ENCODE measurements at regions not wholly inside any gene's neighbourhood (a gene's known extent, or its start where the extent isn't known, plus 50 kb on each side); places are given as distances from the start of the nearest gene placed in this dataset.

- no peaks in the 10 kb centered on the region for H3K79me2 ChIP-seq (ENCODE audit: insufficient read depth, low read length)
- no peak overlapping the region for H2BK20ac ChIP-seq (ENCODE audit: low read depth, low read length, poor library complexity, severe bottlenecking)
- no peak overlapping the region for H3T11ph ChIP-seq (ENCODE audit: low read length)
- H3K4me1 ChIP-seq (ENCODE audit: insufficient read depth, low read length), result no peaks in the 10 kb centered on the region
- no peak overlapping the region for H2BK15ac ChIP-seq (ENCODE audit: low read depth, low read length)
- H2AK5ac ChIP-seq (ENCODE audit: insufficient read length, low read length), result no peak overlapping the region
- no peak for DNase-seq
- Mint-ChIP-seq H3K27me3 (ENCODE audit: low read depth) (no peaks in the 10 kb centered on the region), H3K4me3 (no peak overlapping the region), H3K4me1 (no peaks in the 10 kb centered on the region), H3K27ac (no peak overlapping the region), H3K9me3 (no peaks in the 10 kb centered on the region), H3K36me3 (ENCODE audit: insufficient read depth in 1 of 3, low read depth in 3 of 3) (no peaks in the 10 kb centered on the region)
- no peaks in the 10 kb centered on the region for H3K23me2 ChIP-seq (ENCODE audit: insufficient read length, low read depth, low read length, poor library complexity, severe bottlenecking)
- H3K27ac ChIP-seq (ENCODE audit: insufficient read length, low read depth, low read length), result no peak overlapping the region
- TF ChIP-seq, protein P1, sequence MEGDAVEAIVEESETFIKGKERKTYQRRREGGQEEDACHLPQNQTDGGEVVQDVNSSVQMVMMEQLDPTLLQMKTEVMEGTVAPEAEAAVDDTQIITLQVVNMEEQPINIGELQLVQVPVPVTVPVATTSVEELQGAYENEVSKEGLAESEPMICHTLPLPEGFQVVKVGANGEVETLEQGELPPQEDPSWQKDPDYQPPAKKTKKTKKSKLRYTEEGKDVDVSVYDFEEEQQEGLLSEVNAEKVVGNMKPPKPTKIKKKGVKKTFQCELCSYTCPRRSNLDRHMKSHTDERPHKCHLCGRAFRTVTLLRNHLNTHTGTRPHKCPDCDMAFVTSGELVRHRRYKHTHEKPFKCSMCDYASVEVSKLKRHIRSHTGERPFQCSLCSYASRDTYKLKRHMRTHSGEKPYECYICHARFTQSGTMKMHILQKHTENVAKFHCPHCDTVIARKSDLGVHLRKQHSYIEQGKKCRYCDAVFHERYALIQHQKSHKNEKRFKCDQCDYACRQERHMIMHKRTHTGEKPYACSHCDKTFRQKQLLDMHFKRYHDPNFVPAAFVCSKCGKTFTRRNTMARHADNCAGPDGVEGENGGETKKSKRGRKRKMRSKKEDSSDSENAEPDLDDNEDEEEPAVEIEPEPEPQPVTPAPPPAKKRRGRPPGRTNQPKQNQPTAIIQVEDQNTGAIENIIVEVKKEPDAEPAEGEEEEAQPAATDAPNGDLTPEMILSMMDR (conservative IDR thresholded peaks at IDR 0.05), result no peak
- H3K14ac ChIP-seq (ENCODE audit: insufficient read depth, low read length), result no peak overlapping the region
- no peak overlapping the region for H3K9ac ChIP-seq (ENCODE audit: extremely low read depth, insufficient read length, low read length)
- no peak overlapping the region for H4K5ac ChIP-seq (ENCODE audit: insufficient read length, low read depth, low read length)
- no peak overlapping the region for H4K8ac ChIP-seq (replicated peaks; ENCODE audit: insufficient read length, low read depth, low read length)
- no peak overlapping the region for H2BK120ac ChIP-seq (ENCODE audit: low read depth, low read length, poor library complexity, severe bottlenecking)
- H3K18ac ChIP-seq (ENCODE audit: insufficient read length, low read depth, low read length), result no peak overlapping the region
- H2BK12ac ChIP-seq (ENCODE audit: insufficient read length, low read depth, low read length), result no peak overlapping the region
- no CpG with 5 or more reads among the region's 2 CpGs for WGBS (ENCODE audit: extremely low coverage, insufficient read length, low lambda C conversion rate)
- H4K20me1 ChIP-seq (ENCODE audit: control insufficient read depth, insufficient read depth, insufficient read length), result no peaks in the 10 kb centered on the region
- H3K23ac ChIP-seq (ENCODE audit: insufficient read length, low read depth, low read length), result no peak overlapping the region
- no peak overlapping the region for H3K56ac ChIP-seq (ENCODE audit: insufficient read length, low read depth, low read length)
- H2AFZ ChIP-seq (ENCODE audit: low read length), result no peak overlapping the region
- H3K9me3 ChIP-seq (ENCODE audit: control insufficient read depth, low read depth, low read length), result no peaks in the 10 kb centered on the region
- no peaks in the 10 kb centered on the region for H3K27me3 ChIP-seq (ENCODE audit: insufficient read depth, low read length)
- H3K79me1 ChIP-seq (ENCODE audit: insufficient read depth, low read depth, low read length, poor library complexity, severe bottlenecking), result no peaks in the 10 kb centered on the region
- no peak overlapping the region for H2BK5ac ChIP-seq (ENCODE audit: insufficient read length, low read length)
- H4K91ac ChIP-seq (ENCODE audit: insufficient read length, low read depth, low read length), result no peak overlapping the region
- H3K4ac ChIP-seq (ENCODE audit: low read depth, low read length), result no peak overlapping the region
- no peak overlapping the region for H3K4me2 ChIP-seq (ENCODE audit: insufficient read depth, insufficient read length, low read length)
Observed at GRCh38 chr5:40037713-40038112, 612.9 kb upstream of the DAB2 start.

Data from H9 (cell line).